Muscle layer of colon (tissue), 2 donors: ENCODE measurements at regions not wholly inside any gene's neighbourhood (a gene's known extent, or its start where the extent isn't known, plus 50 kb on each side); places are given as distances from the start of the nearest gene placed in this dataset.

ENCODE experiments used
- H3K27ac ChIP-seq: one replicate; pipeline ENCODE4 v1.7.0; 2013; ENCODE audit warnings: low read depth, mild to moderate bottlenecking, low read length, moderate library complexity
- H3K27me3 ChIP-seq, 2 donors: one replicate each; pipeline ENCODE4 v1.7.0; 2013; ENCODE audit warnings: low read length in 2 of 2, mild to moderate bottlenecking in 2 of 2; ENCODE audit not compliant: insufficient read depth in 2 of 2, control insufficient read depth in 1 of 2
- H3K36me3 ChIP-seq: one replicate; pipeline ENCODE4 v1.7.0; 2013; ENCODE audit warnings: mild to moderate bottlenecking, low read length; ENCODE audit not compliant: insufficient read depth
- H3K4me1 ChIP-seq: one replicate; pipeline ENCODE4 v1.7.0; 2013; ENCODE audit warnings: mild to moderate bottlenecking, low read length; ENCODE audit not compliant: insufficient read depth
- H3K4me3 ChIP-seq, 2 donors: one replicate each; pipeline ENCODE4 v1.7.0; 2013; ENCODE audit warnings: low read length in 2 of 2, low read depth in 1 of 2, mild to moderate bottlenecking in 1 of 2, moderate library complexity in 1 of 2
- H3K9ac ChIP-seq: one replicate; pipeline ENCODE4 v1.7.0; 2013; ENCODE audit warnings: low read length
- H3K9me3 ChIP-seq: one replicate; pipeline ENCODE4 v1.7.0; 2013; ENCODE audit warnings: mild to moderate bottlenecking, low read length
- donor health status: abdominal sarcoma.
- donor health status: Adenocarcinoma of cecum.

GRCh38 chr12:124196236-124196635 lies 98.7 kb upstream of the RFLNA start:
- Histone ChIP-seq H3K9ac (no peak overlapping the region), H3K27ac (no peak overlapping the region), H3K27me3 (no peaks in the 10 kb centered on the region), H3K9me3 (peaks cover 5% of the 10 kb centered on the region), H3K4me3 (no peak overlapping the region), H3K4me1 (no peaks in the 10 kb centered on the region), H3K36me3 (no peaks in the 10 kb centered on the region)

DNA sequence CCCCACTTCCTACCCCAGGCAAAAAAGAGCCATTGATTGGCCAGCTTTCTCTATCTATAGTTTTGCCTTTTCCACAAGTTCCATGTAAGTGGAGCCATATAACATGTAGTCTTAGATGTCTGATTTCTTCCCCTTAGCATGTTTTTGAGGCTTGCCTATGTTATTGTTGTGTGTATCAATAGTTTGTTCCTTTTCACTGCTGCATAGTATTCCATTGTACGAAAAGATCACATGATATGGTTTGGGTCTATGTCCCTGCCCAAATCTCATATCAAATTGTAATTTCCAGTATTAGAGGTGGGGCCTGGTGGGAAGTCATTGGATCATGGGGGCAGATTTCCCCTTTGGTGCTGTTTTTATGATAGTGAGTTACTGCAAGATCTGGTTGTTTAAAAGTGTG lies 93.6 kb upstream of the RFLNA start:
- peaks cover 14% of the 10 kb centered on the region for H3K9me3 ChIP-seq
- H3K27ac ChIP-seq, result no peak overlapping the region
- H3K4me1 ChIP-seq, result no peaks in the 10 kb centered on the region
- no peaks in the 10 kb centered on the region for H3K27me3 ChIP-seq
- no peaks in the 10 kb centered on the region for H3K36me3 ChIP-seq
- H3K4me3 ChIP-seq, result no peak overlapping the region
- H3K9ac ChIP-seq, result no peak overlapping the region

DNA sequence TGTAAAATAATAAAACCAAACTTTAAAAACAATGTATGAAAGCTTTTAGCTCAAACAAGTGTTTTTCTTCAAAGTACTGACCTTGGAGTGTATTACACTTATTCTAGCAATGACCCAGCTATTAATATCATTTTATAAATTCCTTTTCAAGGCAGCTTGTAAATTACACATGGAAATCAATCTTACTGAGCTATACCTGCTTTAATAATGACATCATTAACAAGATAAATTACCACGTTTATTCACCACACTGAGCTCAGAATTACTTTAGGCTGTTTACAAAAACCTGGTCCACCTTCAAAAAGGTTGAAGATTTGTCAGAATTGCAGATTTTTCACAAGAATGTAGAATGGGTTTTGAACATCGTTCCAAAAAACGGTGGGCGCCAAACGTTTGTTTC lies 91.7 kb upstream of the RFLNA start:
- Histone ChIP-seq H3K9ac (no peak overlapping the region), H3K4me3 (no peak overlapping the region), H3K36me3 (no peaks in the 10 kb centered on the region), H3K27me3 (no peaks in the 10 kb centered on the region), H3K9me3 (peaks cover 11% of the 10 kb centered on the region), H3K27ac (no peak overlapping the region), H3K4me1 (no peaks in the 10 kb centered on the region)

- Histone ChIP-seq H3K4me1 (no peaks in the 10 kb centered on the region), H3K36me3 (no peaks in the 10 kb centered on the region), H3K9me3 (peaks cover 11% of the 10 kb centered on the region), H3K27ac (no peak overlapping the region), H3K27me3 (no peaks in the 10 kb centered on the region), H3K9ac (no peak overlapping the region), H3K4me3 (no peak overlapping the region)
These were observed 89.5 kb upstream of the RFLNA start for GRCh38 chr12:124205405-124205804.

- no peaks in the 10 kb centered on the region for H3K4me1 ChIP-seq
- no peaks in the 10 kb centered on the region for H3K27me3 ChIP-seq
- no peak overlapping the region for H3K4me3 ChIP-seq
- peaks cover 11% of the 10 kb centered on the region for H3K9me3 ChIP-seq
- H3K27ac ChIP-seq, result no peak overlapping the region
- H3K36me3 ChIP-seq, result no peaks in the 10 kb centered on the region
- no peak overlapping the region for H3K9ac ChIP-seq
These were observed 87.8 kb upstream of the RFLNA start for GRCh38 chr12:124207049-124207448.

DNA sequence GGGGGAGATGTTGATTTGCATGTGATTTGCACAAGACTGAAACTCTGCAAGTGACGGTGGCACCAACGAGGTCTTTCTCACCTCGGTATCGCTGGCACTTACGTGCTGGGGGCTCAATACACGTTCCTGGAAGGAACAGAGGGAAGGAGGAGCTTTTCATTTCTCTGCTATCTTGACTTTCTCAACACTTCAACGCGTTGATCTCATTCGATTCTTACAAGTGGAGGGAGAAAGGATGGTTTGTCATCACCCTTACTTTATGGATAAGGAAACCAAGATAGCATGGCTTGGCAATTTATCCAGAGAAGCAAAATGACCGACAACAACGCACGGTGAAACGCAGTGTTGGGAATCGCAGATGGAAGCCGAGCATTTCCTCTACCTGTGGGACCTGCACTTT lies 87.3 kb upstream of the RFLNA start:
- Histone ChIP-seq H3K4me1 (no peaks in the 10 kb centered on the region), H3K4me3 (no peak overlapping the region), H3K27ac (no peak overlapping the region), H3K27me3 (no peaks in the 10 kb centered on the region), H3K9ac (no peak overlapping the region), H3K36me3 (no peaks in the 10 kb centered on the region), H3K9me3 (peaks cover 11% of the 10 kb centered on the region)

DNA sequence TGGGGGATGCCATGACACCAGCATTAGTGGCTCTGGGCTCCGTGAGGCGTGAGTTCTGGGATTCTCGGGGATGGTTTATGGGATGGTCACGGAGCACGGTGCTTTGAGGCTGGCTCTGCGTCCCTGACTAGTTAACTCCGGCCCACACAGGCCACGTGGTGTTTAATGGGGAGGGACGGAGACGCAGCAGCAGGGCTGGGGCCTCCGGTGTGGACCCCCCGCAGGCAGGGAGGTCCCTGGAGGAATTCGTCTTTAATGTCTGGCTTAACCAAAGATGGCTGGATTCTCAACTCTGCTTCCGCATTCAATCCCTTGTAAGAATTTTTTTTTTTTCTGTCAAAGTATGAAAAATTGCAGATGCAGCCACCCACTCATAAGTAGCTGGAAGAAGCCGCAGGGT lies 86.4 kb upstream of the RFLNA start:
- Histone ChIP-seq H3K27me3 (no peaks in the 10 kb centered on the region), H3K4me3 (no peak overlapping the region), H3K4me1 (no peaks in the 10 kb centered on the region), H3K27ac (no peak overlapping the region), H3K9me3 (peaks cover 11% of the 10 kb centered on the region), H3K36me3 (no peaks in the 10 kb centered on the region), H3K9ac (no peak overlapping the region)

GRCh38 chr12:124210991-124211577 lies 83.8 kb upstream of the RFLNA start:
- Histone ChIP-seq H3K27ac (no peak overlapping the region), H3K4me3 (no peak overlapping the region), H3K9me3 (peaks cover 5% of the 10 kb centered on the region), H3K9ac (no peak overlapping the region), H3K36me3 (no peaks in the 10 kb centered on the region), H3K27me3 (no peaks in the 10 kb centered on the region), H3K4me1 (no peaks in the 10 kb centered on the region)

DNA sequence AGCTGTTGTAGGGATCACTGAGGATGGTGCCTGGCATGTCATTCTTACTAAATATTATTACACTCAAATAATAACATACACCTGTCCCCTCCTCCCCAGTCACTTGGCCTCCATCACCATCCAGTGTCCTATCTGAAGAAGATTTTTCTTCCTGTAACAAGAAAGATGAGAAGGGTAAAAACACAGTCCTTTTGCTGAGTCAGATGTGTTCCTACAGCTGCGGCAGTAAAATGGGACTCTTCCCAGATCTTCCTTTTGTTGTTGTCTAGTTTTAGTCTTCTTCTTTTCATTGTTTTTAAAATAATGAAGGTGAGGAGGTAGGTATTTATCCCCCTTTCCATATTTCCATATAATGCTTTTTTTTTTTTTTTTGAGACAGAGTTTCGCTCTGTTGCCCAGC lies 83.1 kb upstream of the RFLNA start:
- H3K4me1 ChIP-seq, result no peaks in the 10 kb centered on the region
- no peak overlapping the region for H3K9ac ChIP-seq
- no peaks in the 10 kb centered on the region for H3K27me3 ChIP-seq
- peaks cover 5% of the 10 kb centered on the region for H3K9me3 ChIP-seq
- H3K4me3 ChIP-seq, result no peak overlapping the region
- no peaks in the 10 kb centered on the region for H3K36me3 ChIP-seq
- no peak overlapping the region for H3K27ac ChIP-seq

GRCh38 chr12:124213666-124214347 lies 81.1 kb upstream of the RFLNA start:
- H3K36me3 ChIP-seq, result no peaks in the 10 kb centered on the region
- no peak overlapping the region for H3K9ac ChIP-seq
- peak overlapping the region in 1 of 2 donors; percentile 1 for H3K4me3 ChIP-seq
- no peak overlapping the region for H3K27ac ChIP-seq
- peaks cover 5% of the 10 kb centered on the region for H3K9me3 ChIP-seq
- no peaks in the 10 kb centered on the region for H3K4me1 ChIP-seq
- H3K27me3 ChIP-seq, result no peaks in the 10 kb centered on the region

DNA sequence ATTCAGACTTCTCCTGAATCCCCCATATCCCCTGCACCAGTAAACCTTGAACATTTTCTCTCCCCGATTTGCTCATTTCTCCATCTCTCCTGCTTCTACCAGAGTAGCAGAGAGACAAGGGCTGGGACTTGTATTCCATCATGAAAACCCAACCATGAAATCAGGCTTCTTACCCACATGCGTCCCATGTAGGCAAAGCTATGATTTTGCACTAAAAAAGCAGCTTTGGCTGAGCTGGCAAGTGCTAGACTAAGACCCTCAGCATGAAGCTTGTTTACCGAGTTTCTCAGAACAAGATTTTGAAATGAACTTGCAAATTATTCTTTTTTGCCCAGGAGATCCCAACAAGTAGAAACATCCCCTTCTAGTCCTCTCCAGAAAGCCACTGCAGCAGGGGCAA lies 80.3 kb upstream of the RFLNA start:
- H3K27ac ChIP-seq, result no peak overlapping the region
- H3K9me3 ChIP-seq, result peaks cover 5% of the 10 kb centered on the region
- H3K36me3 ChIP-seq, result no peaks in the 10 kb centered on the region
- H3K4me1 ChIP-seq, result no peaks in the 10 kb centered on the region
- peak overlapping the region in 1 of 2 donors; percentile 1 for H3K4me3 ChIP-seq
- no peak overlapping the region for H3K9ac ChIP-seq
- H3K27me3 ChIP-seq, result no peaks in the 10 kb centered on the region

- Histone ChIP-seq H3K4me1 (no peaks in the 10 kb centered on the region), H3K9me3 (peaks cover 5% of the 10 kb centered on the region), H3K4me3 (no peak overlapping the region), H3K36me3 (no peaks in the 10 kb centered on the region), H3K9ac (no peak overlapping the region), H3K27me3 (no peaks in the 10 kb centered on the region), H3K27ac (no peak overlapping the region)
These were observed 77.9 kb upstream of the RFLNA start for GRCh38 chr12:124216966-124217365.
